ENCODE measurements at regions not wholly inside any gene's neighbourhood (a gene's known extent, or its start where the extent isn't known, plus 50 kb on each side); places are given as distances from the start of the nearest gene placed in this dataset.

DNA sequence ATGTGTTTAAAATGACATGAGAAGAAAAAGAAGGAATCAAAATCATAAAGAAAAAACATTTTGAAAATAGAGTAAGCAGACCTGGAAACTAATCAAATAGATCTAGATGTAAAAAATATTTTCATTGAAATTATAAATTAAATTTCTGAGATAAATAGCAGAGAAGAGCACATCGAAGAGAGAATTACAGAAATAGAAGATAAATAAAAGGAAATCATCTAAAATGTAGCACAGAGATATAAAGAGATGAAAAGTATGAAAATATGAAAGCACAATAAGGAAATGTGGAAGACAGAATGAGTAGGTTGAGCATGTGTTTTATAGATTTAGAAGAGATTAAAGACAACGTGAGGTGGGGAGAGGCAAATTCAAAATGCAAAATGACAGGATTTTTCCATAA is 130.9 kb upstream of the SEC14L1 start:
- no peaks in the 10 kb centered on the region for H3K79me2 ChIP-seq (ENCODE audit: insufficient read depth)
- H3K9ac ChIP-seq, result no peak overlapping the region
- no peaks in the 10 kb centered on the region for H4K20me1 ChIP-seq (ENCODE audit: insufficient read depth)
- H3K36me3 ChIP-seq (replicated peaks in 1 of 2; ENCODE audit: control insufficient read depth in 1 of 2, insufficient read depth in 2 of 2, low read length in 1 of 2), result no peaks in the 10 kb centered on the region
- H3K4me1 ChIP-seq (ENCODE audit: control insufficient read depth in 1 of 2, insufficient read depth in 2 of 2, low read depth in 1 of 2, low read length in 1 of 2), result no peaks in the 10 kb centered on the region
- ChIA-PET CTCF (interaction anchor here (1.2 to 4.8 kb wide), 5 partner anchors 46 to 182 kb away, joined by 3 to 74 read pairs (median 4); no protein-coding TSS in a partner anchor), POLR2A (no interaction called here)
- DNase-seq, result no peak
- no peak overlapping the region for H3K4me3 ChIP-seq (ENCODE audit: low read depth in 2 of 2, low read length in 1 of 2)
- TF ChIP-seq GABPA (IDR thresholded peaks at IDR 0.05; ENCODE audit: low read depth) (no peak), FOXJ3 (CRISPR knock-in tag; IDR thresholded peaks at IDR 0.05) (no peak), FOXM1 (IDR thresholded peaks at IDR 0.05; ENCODE audit: low read depth) (no peak), YY1 (IDR thresholded peaks at IDR 0.05; ENCODE audit: low read depth) (no peak), RXRA (IDR thresholded peaks at IDR 0.05; ENCODE audit: borderline replicate concordance, low read depth) (no peak), NFIC (IDR thresholded peaks at IDR 0.05; ENCODE audit: borderline replicate concordance) (no peak), MEF2A (IDR thresholded peaks at IDR 0.05; ENCODE audit: borderline replicate concordance, low read depth) (no peak), MXI1 (IDR thresholded peaks at IDR 0.05; ENCODE audit: low read depth, low read length) (no peak), EZH2phosphoT487 (IDR thresholded peaks at IDR 0.05; ENCODE audit: borderline replicate concordance, low read depth) (no peak), RAD21 (IDR thresholded peaks at IDR 0.05; ENCODE audit: low read length) (no peak), NRF1 (IDR thresholded peaks at IDR 0.05; ENCODE audit: low read depth, low read length) (no peak), RFX5 (IDR thresholded peaks at IDR 0.05; ENCODE audit: low read length) (no peak)
- TF ChIP-seq, protein P1, sequence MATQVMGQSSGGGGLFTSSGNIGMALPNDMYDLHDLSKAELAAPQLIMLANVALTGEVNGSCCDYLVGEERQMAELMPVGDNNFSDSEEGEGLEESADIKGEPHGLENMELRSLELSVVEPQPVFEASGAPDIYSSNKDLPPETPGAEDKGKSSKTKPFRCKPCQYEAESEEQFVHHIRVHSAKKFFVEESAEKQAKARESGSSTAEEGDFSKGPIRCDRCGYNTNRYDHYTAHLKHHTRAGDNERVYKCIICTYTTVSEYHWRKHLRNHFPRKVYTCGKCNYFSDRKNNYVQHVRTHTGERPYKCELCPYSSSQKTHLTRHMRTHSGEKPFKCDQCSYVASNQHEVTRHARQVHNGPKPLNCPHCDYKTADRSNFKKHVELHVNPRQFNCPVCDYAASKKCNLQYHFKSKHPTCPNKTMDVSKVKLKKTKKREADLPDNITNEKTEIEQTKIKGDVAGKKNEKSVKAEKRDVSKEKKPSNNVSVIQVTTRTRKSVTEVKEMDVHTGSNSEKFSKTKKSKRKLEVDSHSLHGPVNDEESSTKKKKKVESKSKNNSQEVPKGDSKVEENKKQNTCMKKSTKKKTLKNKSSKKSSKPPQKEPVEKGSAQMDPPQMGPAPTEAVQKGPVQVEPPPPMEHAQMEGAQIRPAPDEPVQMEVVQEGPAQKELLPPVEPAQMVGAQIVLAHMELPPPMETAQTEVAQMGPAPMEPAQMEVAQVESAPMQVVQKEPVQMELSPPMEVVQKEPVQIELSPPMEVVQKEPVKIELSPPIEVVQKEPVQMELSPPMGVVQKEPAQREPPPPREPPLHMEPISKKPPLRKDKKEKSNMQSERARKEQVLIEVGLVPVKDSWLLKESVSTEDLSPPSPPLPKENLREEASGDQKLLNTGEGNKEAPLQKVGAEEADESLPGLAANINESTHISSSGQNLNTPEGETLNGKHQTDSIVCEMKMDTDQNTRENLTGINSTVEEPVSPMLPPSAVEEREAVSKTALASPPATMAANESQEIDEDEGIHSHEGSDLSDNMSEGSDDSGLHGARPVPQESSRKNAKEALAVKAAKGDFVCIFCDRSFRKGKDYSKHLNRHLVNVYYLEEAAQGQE (IDR thresholded peaks at IDR 0.05; ENCODE audit: low read depth, low read length), result no peak
- TF ChIP-seq, protein P2, sequence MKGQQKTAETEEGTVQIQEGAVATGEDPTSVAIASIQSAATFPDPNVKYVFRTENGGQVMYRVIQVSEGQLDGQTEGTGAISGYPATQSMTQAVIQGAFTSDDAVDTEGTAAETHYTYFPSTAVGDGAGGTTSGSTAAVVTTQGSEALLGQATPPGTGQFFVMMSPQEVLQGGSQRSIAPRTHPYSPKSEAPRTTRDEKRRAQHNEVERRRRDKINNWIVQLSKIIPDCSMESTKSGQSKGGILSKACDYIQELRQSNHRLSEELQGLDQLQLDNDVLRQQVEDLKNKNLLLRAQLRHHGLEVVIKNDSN (IDR thresholded peaks at IDR 0.05; ENCODE audit: borderline replicate concordance, low read depth), result no peak
- TF ChIP-seq, protein P3, sequence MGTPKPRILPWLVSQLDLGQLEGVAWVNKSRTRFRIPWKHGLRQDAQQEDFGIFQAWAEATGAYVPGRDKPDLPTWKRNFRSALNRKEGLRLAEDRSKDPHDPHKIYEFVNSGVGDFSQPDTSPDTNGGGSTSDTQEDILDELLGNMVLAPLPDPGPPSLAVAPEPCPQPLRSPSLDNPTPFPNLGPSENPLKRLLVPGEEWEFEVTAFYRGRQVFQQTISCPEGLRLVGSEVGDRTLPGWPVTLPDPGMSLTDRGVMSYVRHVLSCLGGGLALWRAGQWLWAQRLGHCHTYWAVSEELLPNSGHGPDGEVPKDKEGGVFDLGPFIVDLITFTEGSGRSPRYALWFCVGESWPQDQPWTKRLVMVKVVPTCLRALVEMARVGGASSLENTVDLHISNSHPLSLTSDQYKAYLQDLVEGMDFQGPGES (IDR thresholded peaks at IDR 0.05; ENCODE audit: low read depth, low read length), result no peak
- TF ChIP-seq, protein P4, sequence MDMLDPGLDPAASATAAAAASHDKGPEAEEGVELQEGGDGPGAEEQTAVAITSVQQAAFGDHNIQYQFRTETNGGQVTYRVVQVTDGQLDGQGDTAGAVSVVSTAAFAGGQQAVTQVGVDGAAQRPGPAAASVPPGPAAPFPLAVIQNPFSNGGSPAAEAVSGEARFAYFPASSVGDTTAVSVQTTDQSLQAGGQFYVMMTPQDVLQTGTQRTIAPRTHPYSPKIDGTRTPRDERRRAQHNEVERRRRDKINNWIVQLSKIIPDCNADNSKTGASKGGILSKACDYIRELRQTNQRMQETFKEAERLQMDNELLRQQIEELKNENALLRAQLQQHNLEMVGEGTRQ (IDR thresholded peaks at IDR 0.05; ENCODE audit: borderline replicate concordance, low read depth, low read length), result no peak
- TF ChIP-seq, protein P5, sequence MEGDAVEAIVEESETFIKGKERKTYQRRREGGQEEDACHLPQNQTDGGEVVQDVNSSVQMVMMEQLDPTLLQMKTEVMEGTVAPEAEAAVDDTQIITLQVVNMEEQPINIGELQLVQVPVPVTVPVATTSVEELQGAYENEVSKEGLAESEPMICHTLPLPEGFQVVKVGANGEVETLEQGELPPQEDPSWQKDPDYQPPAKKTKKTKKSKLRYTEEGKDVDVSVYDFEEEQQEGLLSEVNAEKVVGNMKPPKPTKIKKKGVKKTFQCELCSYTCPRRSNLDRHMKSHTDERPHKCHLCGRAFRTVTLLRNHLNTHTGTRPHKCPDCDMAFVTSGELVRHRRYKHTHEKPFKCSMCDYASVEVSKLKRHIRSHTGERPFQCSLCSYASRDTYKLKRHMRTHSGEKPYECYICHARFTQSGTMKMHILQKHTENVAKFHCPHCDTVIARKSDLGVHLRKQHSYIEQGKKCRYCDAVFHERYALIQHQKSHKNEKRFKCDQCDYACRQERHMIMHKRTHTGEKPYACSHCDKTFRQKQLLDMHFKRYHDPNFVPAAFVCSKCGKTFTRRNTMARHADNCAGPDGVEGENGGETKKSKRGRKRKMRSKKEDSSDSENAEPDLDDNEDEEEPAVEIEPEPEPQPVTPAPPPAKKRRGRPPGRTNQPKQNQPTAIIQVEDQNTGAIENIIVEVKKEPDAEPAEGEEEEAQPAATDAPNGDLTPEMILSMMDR (IDR thresholded peaks at IDR 0.05), result no peak
- TF ChIP-seq, protein P6, sequence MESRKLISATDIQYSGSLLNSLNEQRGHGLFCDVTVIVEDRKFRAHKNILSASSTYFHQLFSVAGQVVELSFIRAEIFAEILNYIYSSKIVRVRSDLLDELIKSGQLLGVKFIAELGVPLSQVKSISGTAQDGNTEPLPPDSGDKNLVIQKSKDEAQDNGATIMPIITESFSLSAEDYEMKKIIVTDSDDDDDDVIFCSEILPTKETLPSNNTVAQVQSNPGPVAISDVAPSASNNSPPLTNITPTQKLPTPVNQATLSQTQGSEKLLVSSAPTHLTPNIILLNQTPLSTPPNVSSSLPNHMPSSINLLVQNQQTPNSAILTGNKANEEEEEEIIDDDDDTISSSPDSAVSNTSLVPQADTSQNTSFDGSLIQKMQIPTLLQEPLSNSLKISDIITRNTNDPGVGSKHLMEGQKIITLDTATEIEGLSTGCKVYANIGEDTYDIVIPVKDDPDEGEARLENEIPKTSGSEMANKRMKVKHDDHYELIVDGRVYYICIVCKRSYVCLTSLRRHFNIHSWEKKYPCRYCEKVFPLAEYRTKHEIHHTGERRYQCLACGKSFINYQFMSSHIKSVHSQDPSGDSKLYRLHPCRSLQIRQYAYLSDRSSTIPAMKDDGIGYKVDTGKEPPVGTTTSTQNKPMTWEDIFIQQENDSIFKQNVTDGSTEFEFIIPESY (IDR thresholded peaks at IDR 0.05; ENCODE audit: borderline replicate concordance, low read depth), result no peak
- no peaks in the 10 kb centered on the region for H3K9me2 ChIP-seq
- no peaks in the 10 kb centered on the region for H3F3A ChIP-seq (replicated peaks; ENCODE audit: insufficient read depth)
- WGBS (ENCODE audit: low lambda C conversion rate), result 10% methylated on average over 2 of the region's 2 CpGs
- no peak overlapping the region for H3K27ac ChIP-seq (ENCODE audit: low read depth in 2 of 2, low read length in 1 of 2)
- H3K27me3 ChIP-seq (ENCODE audit: insufficient read depth), result no peaks in the 10 kb centered on the region
- no peak overlapping the region for H3K4me2 ChIP-seq
- H3K9me3 ChIP-seq, result peaks cover 18% of the 10 kb centered on the region
- no peak overlapping the region for H2AFZ ChIP-seq (ENCODE audit: low read depth)
